ENCODE measurements at regions not wholly inside any gene's neighbourhood (a gene's known extent, or its start where the extent isn't known, plus 50 kb on each side); places are given as distances from the start of the nearest gene placed in this dataset.

- no peak overlapping the region for H4K91ac ChIP-seq (ENCODE audit: insufficient read depth, low read depth, low read length)
- no peak overlapping the region for H2AFZ ChIP-seq (replicated peaks; ENCODE audit: low read length, poor library complexity)
- no TSS peak for BruUV-seq (replicated peaks)
- ATAC-seq (ENCODE audit: low read depth), result no peak
- no peak overlapping the region for H2BK20ac ChIP-seq (ENCODE audit: low read depth, low read length)
- H3K4me3 ChIP-seq (ENCODE audit: insufficient read depth, low read depth, low read length), result no peak overlapping the region
- no peak overlapping the region for H2BK120ac ChIP-seq (ENCODE audit: low read depth, low read length)
- peaks cover 2% of the 10 kb centered on the region; the same call in 1 of the 2 replicates for H3K9me3 ChIP-seq (ENCODE audit: control insufficient read depth, insufficient read depth, low read length)
- intact Hi-C loops (cut with micrococcal nuclease), result no loop called here
- no peak overlapping the region for H2AK9ac ChIP-seq (replicated peaks; ENCODE audit: low read depth, low read length, poor library complexity)
- H4K8ac ChIP-seq (ENCODE audit: low read depth in 2 of 2, low read length in 2 of 2), result no peak overlapping the region
- no peak for DNase-seq
- no peak overlapping the region for H3K14ac ChIP-seq (replicated peaks; ENCODE audit: low read depth, low read length)
- in situ Hi-C loops (cut with MboI; ENCODE audit: low sequenced_read_pairs), result no loop called here
- POLR2A ChIA-PET (ENCODE audit: unreplicated experiment), result no interaction called here
- H3K4me1 ChIP-seq (ENCODE audit: control insufficient read depth, insufficient read depth, low read length), result no peaks in the 10 kb centered on the region
- no peak overlapping the region for H3K4me2 ChIP-seq (ENCODE audit: low read depth, low read length)
- no peak overlapping the region for H3K56ac ChIP-seq (ENCODE audit: extremely low read depth, insufficient read depth, low read length)
- H4K20me1 ChIP-seq (ENCODE audit: insufficient read depth, low read length), result no peaks in the 10 kb centered on the region
- H3K23ac ChIP-seq (ENCODE audit: low read depth, low read length), result no peak overlapping the region
- H3K27ac ChIP-seq (ENCODE audit: insufficient read depth, low read length), result no peak overlapping the region
- H3K79me1 ChIP-seq (ENCODE audit: low read depth in 1 of 2, low read length in 2 of 2), result no peaks in the 10 kb centered on the region
- no peaks in the 10 kb centered on the region for H3K27me3 ChIP-seq (ENCODE audit: control insufficient read depth, insufficient read depth, low read length)
- H2BK15ac ChIP-seq (ENCODE audit: low read depth, low read length), result no peak overlapping the region
- no peak overlapping the region for H3K9ac ChIP-seq (ENCODE audit: low read depth, low read length)
- H4K5ac ChIP-seq (ENCODE audit: low read depth, low read length), result no peak overlapping the region
- no peak overlapping the region for H3K4ac ChIP-seq (ENCODE audit: low read depth, low read length)
- no peak overlapping the region for H3K18ac ChIP-seq (ENCODE audit: low read depth, low read length)
- H2AK5ac ChIP-seq (ENCODE audit: low read depth, low read length), result no peak overlapping the region
- WGBS, 2 experiments (ENCODE audit: extremely low coverage in 2 of 2, insufficient read length in 1 of 2), result no CpG with 5 or more reads among the region's 2 CpGs
- H3K9me1 ChIP-seq (ENCODE audit: insufficient read depth, low read length), result no peaks in the 10 kb centered on the region
- H2BK5ac ChIP-seq (ENCODE audit: low read depth, low read length, poor library complexity, severe bottlenecking), result no peak overlapping the region
- dilution Hi-C loops (cut with HindIII; ENCODE audit: low sequenced_read_pairs, unreplicated experiment), result no loop called here
- TF ChIP-seq CHD1 (IDR thresholded peaks at IDR 0.05; ENCODE audit: low read depth, low read length), result no peak
- TF ChIP-seq USF2 (IDR thresholded peaks at IDR 0.05; ENCODE audit: low read depth, low read length), result no peak
- TF ChIP-seq, protein P1, sequence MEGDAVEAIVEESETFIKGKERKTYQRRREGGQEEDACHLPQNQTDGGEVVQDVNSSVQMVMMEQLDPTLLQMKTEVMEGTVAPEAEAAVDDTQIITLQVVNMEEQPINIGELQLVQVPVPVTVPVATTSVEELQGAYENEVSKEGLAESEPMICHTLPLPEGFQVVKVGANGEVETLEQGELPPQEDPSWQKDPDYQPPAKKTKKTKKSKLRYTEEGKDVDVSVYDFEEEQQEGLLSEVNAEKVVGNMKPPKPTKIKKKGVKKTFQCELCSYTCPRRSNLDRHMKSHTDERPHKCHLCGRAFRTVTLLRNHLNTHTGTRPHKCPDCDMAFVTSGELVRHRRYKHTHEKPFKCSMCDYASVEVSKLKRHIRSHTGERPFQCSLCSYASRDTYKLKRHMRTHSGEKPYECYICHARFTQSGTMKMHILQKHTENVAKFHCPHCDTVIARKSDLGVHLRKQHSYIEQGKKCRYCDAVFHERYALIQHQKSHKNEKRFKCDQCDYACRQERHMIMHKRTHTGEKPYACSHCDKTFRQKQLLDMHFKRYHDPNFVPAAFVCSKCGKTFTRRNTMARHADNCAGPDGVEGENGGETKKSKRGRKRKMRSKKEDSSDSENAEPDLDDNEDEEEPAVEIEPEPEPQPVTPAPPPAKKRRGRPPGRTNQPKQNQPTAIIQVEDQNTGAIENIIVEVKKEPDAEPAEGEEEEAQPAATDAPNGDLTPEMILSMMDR (conservative IDR thresholded peaks at IDR 0.05; ENCODE audit: low read depth, low read length), result no peak
- no peak for TF ChIP-seq MAZ (IDR thresholded peaks at IDR 0.05; ENCODE audit: borderline replicate concordance, low read depth, low read length)
- no peak for TF ChIP-seq SMC3 (IDR thresholded peaks at IDR 0.05; ENCODE audit: low read depth, low read length)
- H3K36me3 ChIP-seq (ENCODE audit: control insufficient read depth, insufficient read depth, low read length), result no peaks in the 10 kb centered on the region
- CTCF ChIA-PET, result interaction anchor here (1.0 kb wide), 1 partner anchor 8 kb away, joined by 3 read pairs; no protein-coding TSS in a partner anchor
These were observed 753.1 kb upstream of the FRG1 start for GRCh38 chr4:189187531-189188052.

Data from IMR-90 (cell line).